Right atrium auricular region (tissue), 2 donors: ENCODE measurements at regions not wholly inside any gene's neighbourhood (a gene's known extent, or its start where the extent isn't known, plus 50 kb on each side); places are given as distances from the start of the nearest gene placed in this dataset.

Experiments
- DNase-seq: peaks from one replicate; pipeline ENCODE4 v3.0.0-alpha.2; 2019; ENCODE audit warnings: low spot score
- H3K27ac ChIP-seq, 2 donors: fragments of 200-600 bp; sonication (generic); 1 replicate in 1 of 2; 2 replicates in 1 of 2; pipeline ENCODE4 v1.5.1; 2016 to 2019
- H3K27me3 ChIP-seq, 2 donors: fragments of 200-600 bp; sonication (generic); one replicate each; pipeline versions ENCODE4 v1.5.1 to v1.6.0; 2017 to 2019
- H3K36me3 ChIP-seq: fragments of 200-600 bp; sonication (generic); one replicate; pipeline ENCODE4 v1.5.1; 2016
- H3K4me1 ChIP-seq, 2 donors: fragments of 200-600 bp; sonication (generic); one replicate each; pipeline versions ENCODE4 v1.5.1 to v1.6.0; 2017 to 2019
- H3K4me3 ChIP-seq, 2 donors: fragments of 200-600 bp; sonication (generic); 1 replicate in 1 of 2; 2 replicates in 1 of 2; pipeline ENCODE4 v1.5.1; 2017 to 2019; ENCODE audit warnings: mild to moderate bottlenecking in 1 of 2, moderate library complexity in 1 of 2
- H3K9me3 ChIP-seq, 2 donors: fragments of 200-600 bp; sonication (generic); one replicate each; pipeline ENCODE4 v1.5.1; 2019
- CTCF ChIP-seq, 2 donors: fragments of 200-600 bp; sonication (generic); IDR thresholded peaks; one replicate each; pipeline ENCODE4 v1.5.1; 2019; ENCODE audit warnings: antibody characterized with exemption in 2 of 2

GRCh38 chr13:50672025-50672424 is 171.5 kb downstream of the DLEU7 start:
- H3K4me1 ChIP-seq, result peaks cover 0 to 11% of the 10 kb centered on the region in 2 donors
- no peak overlapping the region for H3K27ac ChIP-seq
- no peaks in the 10 kb centered on the region for H3K27me3 ChIP-seq
- no peak for TF ChIP-seq CTCF (IDR thresholded peaks at IDR 0.05)
- DNase-seq, result no peak
- H3K36me3 ChIP-seq, result no peaks in the 10 kb centered on the region
- H3K9me3 ChIP-seq, result no peaks in the 10 kb centered on the region
- H3K4me3 ChIP-seq, result no peak overlapping the region

GRCh38 chr13:50675651-50676050 is 167.8 kb downstream of the DLEU7 start:
- no peak for TF ChIP-seq CTCF (IDR thresholded peaks at IDR 0.05)
- no peak for DNase-seq
- Histone ChIP-seq H3K27me3 (no peaks in the 10 kb centered on the region), H3K9me3 (no peaks in the 10 kb centered on the region), H3K4me1 (peaks cover 0 to 17% of the 10 kb centered on the region in 2 donors), H3K27ac (no peak overlapping the region), H3K4me3 (no peak overlapping the region), H3K36me3 (no peaks in the 10 kb centered on the region)

GRCh38 chr13:50676602-50677001 is 166.9 kb downstream of the DLEU7 start:
- Histone ChIP-seq H3K27me3 (no peaks in the 10 kb centered on the region), H3K9me3 (no peaks in the 10 kb centered on the region), H3K4me3 (no peak overlapping the region), H3K36me3 (no peaks in the 10 kb centered on the region), H3K4me1 (peaks cover 0 to 17% of the 10 kb centered on the region in 2 donors), H3K27ac (no peak overlapping the region)
- no peak for DNase-seq
- TF ChIP-seq CTCF (IDR thresholded peaks at IDR 0.05), result no peak

- H3K4me1 ChIP-seq, result peaks cover 0 to 17% of the 10 kb centered on the region in 2 donors
- no peak for TF ChIP-seq CTCF (IDR thresholded peaks at IDR 0.05)
- no peaks in the 10 kb centered on the region for H3K27me3 ChIP-seq
- no peaks in the 10 kb centered on the region for H3K36me3 ChIP-seq
- H3K4me3 ChIP-seq, result no peak overlapping the region
- no peaks in the 10 kb centered on the region for H3K9me3 ChIP-seq
- H3K27ac ChIP-seq, result no peak overlapping the region
- no peak for DNase-seq
Measured at GRCh38 chr13:50677258-50677657, 166.2 kb downstream of the DLEU7 start.

- no peaks in the 10 kb centered on the region for H3K36me3 ChIP-seq
- DNase-seq, result no peak
- no peak overlapping the region for H3K27ac ChIP-seq
- TF ChIP-seq CTCF (IDR thresholded peaks at IDR 0.05), result no peak
- no peak overlapping the region for H3K4me3 ChIP-seq
- H3K4me1 ChIP-seq, result peaks cover 0 to 17% of the 10 kb centered on the region in 2 donors
- H3K27me3 ChIP-seq, result no peaks in the 10 kb centered on the region
- H3K9me3 ChIP-seq, result no peaks in the 10 kb centered on the region
Measured at GRCh38 chr13:50677687-50678463, 165.6 kb downstream of the DLEU7 start.
